MM.1S (cell line): ENCODE measurements at regions not wholly inside any gene's neighbourhood (a gene's known extent, or its start where the extent isn't known, plus 50 kb on each side); places are given as distances from the start of the nearest gene placed in this dataset.

Source experiments
- CTCF ChIP-seq: fragments of 300-600 bp; sonication (generic); IDR thresholded peaks from 2 replicates; pipeline ENCODE4 v1.5.1; 2016; ENCODE audit warnings: antibody characterized with exemption, low read length, mixed read lengths
- EZH2 ChIP-seq: fragments of 300-600 bp; sonication (generic); optimal IDR thresholded peaks from 2 replicates; pipeline ENCODE3; 2017; ENCODE audit warnings: low read depth, mild to moderate bottlenecking, antibody characterized with exemption, low read length, mixed read lengths
- EZH2phosphoT487 ChIP-seq: fragments of 300-600 bp; sonication (generic); IDR thresholded peaks from 2 replicates; pipeline ENCODE4 v1.6.1; 2018; ENCODE audit warnings: antibody characterized with exemption, low read length

- no peak for TF ChIP-seq CTCF
- TF ChIP-seq EZH2phosphoT487: no peak
- TF ChIP-seq EZH2: no peak
Observed at GRCh38 chr15:100757661-100758060, 122.0 kb upstream of the ALDH1A3 start.
